Neuron (in vitro differentiated cells): ENCODE measurements at regions not wholly inside any gene's neighbourhood (a gene's known extent, or its start where the extent isn't known, plus 50 kb on each side); places are given as distances from the start of the nearest gene placed in this dataset.

Source experiments
- H2AFZ ChIP-seq: one replicate; pipeline ENCODE4 v1.6.1; 2013; ENCODE audit warnings: low read depth, mild to moderate bottlenecking, inconsistent platforms, low read length, moderate library complexity
- H3K27me3 ChIP-seq: one replicate; pipeline ENCODE4 v1.6.1; 2013; ENCODE audit warnings: low read length; ENCODE audit not compliant: insufficient read depth
- H3K36me3 ChIP-seq: one replicate; pipeline ENCODE4 v1.6.1; 2013; ENCODE audit warnings: low read length; ENCODE audit not compliant: insufficient read depth
- H3K4me1 ChIP-seq: one replicate; pipeline ENCODE4 v1.6.1; 2013; ENCODE audit warnings: low read length; ENCODE audit not compliant: insufficient read depth
- H3K4me3 ChIP-seq: 2 replicates; pipeline ENCODE4 v1.5.1; 2013; ENCODE audit warnings: mild to moderate bottlenecking, low read length, moderate library complexity
- H3K9me3 ChIP-seq: one replicate; pipeline ENCODE4 v1.6.1; 2013; ENCODE audit warnings: low read length

GRCh38 chr12:92568691-92569090, 134.1 kb upstream of the PLEKHG7 start:
- Histone ChIP-seq H3K27me3 (no peaks in the 10 kb centered on the region), H2AFZ (no peak overlapping the region), H3K4me1 (peaks cover 16% of the 10 kb centered on the region), H3K36me3 (no peaks in the 10 kb centered on the region), H3K9me3 (no peaks in the 10 kb centered on the region), H3K4me3 (no peak overlapping the region)

GRCh38 chr12:92566448-92567019, 136.3 kb upstream of the PLEKHG7 start:
- Histone ChIP-seq H3K27me3 (no peaks in the 10 kb centered on the region), H3K4me3 (no peak overlapping the region), H3K9me3 (no peaks in the 10 kb centered on the region), H3K4me1 (peaks cover 16% of the 10 kb centered on the region), H2AFZ (no peak overlapping the region), H3K36me3 (no peaks in the 10 kb centered on the region)

GRCh38 chr12:92563819-92564218, 139.0 kb upstream of the PLEKHG7 start:
- no peaks in the 10 kb centered on the region for H3K4me1 ChIP-seq
- H3K9me3 ChIP-seq = no peaks in the 10 kb centered on the region
- H3K27me3 ChIP-seq = no peaks in the 10 kb centered on the region
- H3K4me3 ChIP-seq = no peak overlapping the region
- no peaks in the 10 kb centered on the region for H3K36me3 ChIP-seq
- no peak overlapping the region for H2AFZ ChIP-seq

- Histone ChIP-seq H3K27me3 (no peaks in the 10 kb centered on the region), H3K4me3 (no peak overlapping the region), H2AFZ (no peak overlapping the region), H3K9me3 (no peaks in the 10 kb centered on the region), H3K36me3 (no peaks in the 10 kb centered on the region), H3K4me1 (no peaks in the 10 kb centered on the region)
Measured at GRCh38 chr12:92562063-92562734, 140.6 kb upstream of the PLEKHG7 start.

GRCh38 chr12:92561543-92561899, 141.3 kb upstream of the PLEKHG7 start:
- H3K9me3 ChIP-seq = no peaks in the 10 kb centered on the region
- no peaks in the 10 kb centered on the region for H3K27me3 ChIP-seq
- no peak overlapping the region for H3K4me3 ChIP-seq
- H3K4me1 ChIP-seq = no peaks in the 10 kb centered on the region
- no peaks in the 10 kb centered on the region for H3K36me3 ChIP-seq
- no peak overlapping the region for H2AFZ ChIP-seq

GRCh38 chr12:92560713-92561542, 141.9 kb upstream of the PLEKHG7 start:
- Histone ChIP-seq H3K27me3 (no peaks in the 10 kb centered on the region), H2AFZ (no peak overlapping the region), H3K4me3 (no peak overlapping the region), H3K4me1 (no peaks in the 10 kb centered on the region), H3K36me3 (no peaks in the 10 kb centered on the region), H3K9me3 (no peaks in the 10 kb centered on the region)

GRCh38 chr12:92558806-92559205, 144.0 kb upstream of the PLEKHG7 start:
- no peak overlapping the region for H3K4me3 ChIP-seq
- H3K36me3 ChIP-seq = no peaks in the 10 kb centered on the region
- H2AFZ ChIP-seq = no peak overlapping the region
- no peaks in the 10 kb centered on the region for H3K4me1 ChIP-seq
- H3K27me3 ChIP-seq = no peaks in the 10 kb centered on the region
- H3K9me3 ChIP-seq = no peaks in the 10 kb centered on the region

- no peak overlapping the region for H3K4me3 ChIP-seq
- H3K27me3 ChIP-seq = no peaks in the 10 kb centered on the region
- H2AFZ ChIP-seq = no peak overlapping the region
- H3K36me3 ChIP-seq = no peaks in the 10 kb centered on the region
- H3K9me3 ChIP-seq = no peaks in the 10 kb centered on the region
- no peaks in the 10 kb centered on the region for H3K4me1 ChIP-seq
Measured at GRCh38 chr12:92558215-92558773, 144.5 kb upstream of the PLEKHG7 start.

- no peak overlapping the region for H2AFZ ChIP-seq
- H3K9me3 ChIP-seq = no peaks in the 10 kb centered on the region
- H3K27me3 ChIP-seq = no peaks in the 10 kb centered on the region
- no peaks in the 10 kb centered on the region for H3K36me3 ChIP-seq
- no peak overlapping the region for H3K4me3 ChIP-seq
- H3K4me1 ChIP-seq = no peaks in the 10 kb centered on the region
Measured at GRCh38 chr12:92557422-92557724, 145.4 kb upstream of the PLEKHG7 start.

- Histone ChIP-seq H3K36me3 (no peaks in the 10 kb centered on the region), H2AFZ (no peak overlapping the region), H3K4me3 (no peak overlapping the region), H3K27me3 (no peaks in the 10 kb centered on the region), H3K4me1 (no peaks in the 10 kb centered on the region), H3K9me3 (no peaks in the 10 kb centered on the region)
Measured at GRCh38 chr12:92556637-92557421, 146.0 kb upstream of the PLEKHG7 start.

- Histone ChIP-seq H3K4me1 (no peaks in the 10 kb centered on the region), H3K9me3 (no peaks in the 10 kb centered on the region), H2AFZ (no peak overlapping the region), H3K4me3 (no peak overlapping the region), H3K36me3 (no peaks in the 10 kb centered on the region), H3K27me3 (no peaks in the 10 kb centered on the region)
Measured at GRCh38 chr12:92556141-92556540, 146.6 kb upstream of the PLEKHG7 start.

GRCh38 chr12:92554158-92555073, 148.4 kb upstream of the PLEKHG7 start:
- H3K4me1 ChIP-seq = no peaks in the 10 kb centered on the region
- H2AFZ ChIP-seq = no peak overlapping the region
- no peaks in the 10 kb centered on the region for H3K9me3 ChIP-seq
- no peak overlapping the region for H3K4me3 ChIP-seq
- H3K36me3 ChIP-seq = no peaks in the 10 kb centered on the region
- H3K27me3 ChIP-seq = no peaks in the 10 kb centered on the region
